Activated naive CD8-positive, alpha-beta T cell treated with anti-CD3 and anti-CD28 coated beads, Interleukin-2, amount 10 ng/mL, durations not matched to agents 7 days and 5 days (primary cell): ENCODE measurements at regions not wholly inside any gene's neighbourhood (a gene's known extent, or its start where the extent isn't known, plus 50 kb on each side); places are given as distances from the start of the nearest gene placed in this dataset.

Experiments
- ATAC-seq: fragments of 150-1000 bp; cut with Tn5 transposase; one replicate; pipeline ENCODE4 v1.10.0; 2021; ENCODE audit warnings: low read depth, moderate library complexity
- POLR2A ChIA-PET: fragments of 350-600 bp; sonication (Branson Sonifier 250); formaldehyde crosslinking; loops from one replicate; lab custom pipeline; 2021; ENCODE audit warnings: antibody characterized with exemption; lab: Charles Lee
- DNase-seq: peaks from one replicate; pipeline ENCODE4 v3.0.0; 2021
- H3K27ac Mint-ChIP-seq: one replicate; pipeline ENCODE4 v1.8.0; 2022; ENCODE audit warnings: mild to moderate bottlenecking, mixed read lengths
- H3K27me3 Mint-ChIP-seq: one replicate; pipeline ENCODE4 v1.8.0; 2022; ENCODE audit warnings: mild to moderate bottlenecking, moderate library complexity, mixed read lengths
- H3K36me3 Mint-ChIP-seq: one replicate; pipeline ENCODE4 v1.8.0; 2021; ENCODE audit warnings: mild to moderate bottlenecking, mixed read lengths
- H3K4me1 Mint-ChIP-seq: one replicate; pipeline ENCODE4 v1.8.0; 2021; ENCODE audit warnings: mixed read lengths
- H3K4me3 Mint-ChIP-seq: one replicate; pipeline ENCODE4 v1.8.0; 2022; ENCODE audit warnings: mild to moderate bottlenecking, moderate library complexity, mixed read lengths
- H3K9me3 Mint-ChIP-seq: one replicate; pipeline ENCODE4 v1.8.0; 2021; ENCODE audit warnings: mixed read lengths

DNA sequence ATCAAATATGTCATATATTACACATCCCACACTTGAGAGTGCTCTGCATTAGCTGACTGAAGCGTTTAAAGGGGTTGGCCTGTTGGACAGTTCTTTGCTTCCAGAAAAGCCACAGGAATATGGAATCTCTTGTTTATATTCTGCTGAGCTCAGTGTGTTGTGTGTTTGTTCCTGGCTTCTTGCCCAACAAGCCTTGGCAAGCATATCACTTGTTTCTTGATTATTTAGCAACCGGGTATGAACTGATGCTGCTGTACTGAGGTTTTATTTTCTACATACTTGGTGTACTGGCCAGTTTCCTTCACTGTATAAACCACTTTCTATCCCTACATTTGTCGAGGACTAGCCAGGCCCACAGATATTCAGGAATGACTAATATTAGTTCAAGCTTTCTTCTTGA is 378.9 kb downstream of the KCTD16 start:
- Mint-ChIP-seq H3K4me1 (no peaks in the 10 kb centered on the region), H3K27me3 (no peaks in the 10 kb centered on the region), H3K9me3 (no peaks in the 10 kb centered on the region), H3K36me3 (no peaks in the 10 kb centered on the region), H3K4me3 (no peak overlapping the region), H3K27ac (no peak overlapping the region)
- ATAC-seq (no peak), DNase-seq (no peak)
- POLR2A ChIA-PET, result no interaction called here

- ATAC-seq (no peak), DNase-seq (no peak)
- H3K27me3 Mint-ChIP-seq, result no peaks in the 10 kb centered on the region
- no peaks in the 10 kb centered on the region for H3K4me1 Mint-ChIP-seq
- POLR2A ChIA-PET, result no interaction called here
- H3K36me3 Mint-ChIP-seq, result no peaks in the 10 kb centered on the region
- no peaks in the 10 kb centered on the region for H3K9me3 Mint-ChIP-seq
- no peak overlapping the region for H3K27ac Mint-ChIP-seq
- H3K4me3 Mint-ChIP-seq, result no peak overlapping the region
These were observed 378.3 kb downstream of the KCTD16 start for GRCh38 chr5:144548936-144549335.

DNA sequence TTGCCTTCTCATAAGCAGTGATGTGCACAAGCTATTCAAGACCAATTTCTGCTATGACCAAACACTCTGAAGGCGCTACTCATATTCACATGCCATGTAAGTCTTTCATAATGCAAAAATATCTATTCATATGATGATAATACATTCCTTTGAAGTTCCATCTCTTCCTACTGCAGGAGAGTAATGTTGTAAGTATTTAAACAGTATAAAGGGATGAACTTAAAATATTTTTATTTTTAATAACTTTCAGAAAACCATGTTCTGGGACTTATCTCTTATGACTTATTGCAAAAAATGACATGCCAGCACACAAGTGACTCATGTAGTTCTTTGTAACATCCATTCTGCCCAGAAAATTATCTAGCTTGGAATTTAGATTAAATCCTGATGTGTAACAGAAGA is 376.4 kb downstream of the KCTD16 start:
- Mint-ChIP-seq H3K36me3 (no peaks in the 10 kb centered on the region), H3K27ac (no peak overlapping the region), H3K4me1 (no peaks in the 10 kb centered on the region), H3K4me3 (no peak overlapping the region), H3K9me3 (no peaks in the 10 kb centered on the region), H3K27me3 (no peaks in the 10 kb centered on the region)
- no peak for DNase-seq
- no peak for ATAC-seq
- POLR2A ChIA-PET, result no interaction called here

GRCh38 chr5:144538845-144539244 is 368.2 kb downstream of the KCTD16 start:
- DNase-seq (no peak), ATAC-seq (no peak)
- Mint-ChIP-seq H3K36me3 (no peaks in the 10 kb centered on the region), H3K9me3 (peaks cover 9% of the 10 kb centered on the region), H3K4me3 (no peak overlapping the region), H3K27ac (no peak overlapping the region), H3K4me1 (no peaks in the 10 kb centered on the region), H3K27me3 (no peaks in the 10 kb centered on the region)
- POLR2A ChIA-PET, result no interaction called here
